ENCODE measurements at regions not wholly inside any gene's neighbourhood (a gene's known extent, or its start where the extent isn't known, plus 50 kb on each side); places are given as distances from the start of the nearest gene placed in this dataset.

- Mint-ChIP-seq H3K36me3 (ENCODE audit: low read depth) (no peaks in the 10 kb centered on the region), H3K9me3 (ENCODE audit: low read depth) (no peaks in the 10 kb centered on the region)
Observed at GRCh38 chr1:30041741-30042437, 681.5 kb downstream of the MATN1 start.

DNA sequence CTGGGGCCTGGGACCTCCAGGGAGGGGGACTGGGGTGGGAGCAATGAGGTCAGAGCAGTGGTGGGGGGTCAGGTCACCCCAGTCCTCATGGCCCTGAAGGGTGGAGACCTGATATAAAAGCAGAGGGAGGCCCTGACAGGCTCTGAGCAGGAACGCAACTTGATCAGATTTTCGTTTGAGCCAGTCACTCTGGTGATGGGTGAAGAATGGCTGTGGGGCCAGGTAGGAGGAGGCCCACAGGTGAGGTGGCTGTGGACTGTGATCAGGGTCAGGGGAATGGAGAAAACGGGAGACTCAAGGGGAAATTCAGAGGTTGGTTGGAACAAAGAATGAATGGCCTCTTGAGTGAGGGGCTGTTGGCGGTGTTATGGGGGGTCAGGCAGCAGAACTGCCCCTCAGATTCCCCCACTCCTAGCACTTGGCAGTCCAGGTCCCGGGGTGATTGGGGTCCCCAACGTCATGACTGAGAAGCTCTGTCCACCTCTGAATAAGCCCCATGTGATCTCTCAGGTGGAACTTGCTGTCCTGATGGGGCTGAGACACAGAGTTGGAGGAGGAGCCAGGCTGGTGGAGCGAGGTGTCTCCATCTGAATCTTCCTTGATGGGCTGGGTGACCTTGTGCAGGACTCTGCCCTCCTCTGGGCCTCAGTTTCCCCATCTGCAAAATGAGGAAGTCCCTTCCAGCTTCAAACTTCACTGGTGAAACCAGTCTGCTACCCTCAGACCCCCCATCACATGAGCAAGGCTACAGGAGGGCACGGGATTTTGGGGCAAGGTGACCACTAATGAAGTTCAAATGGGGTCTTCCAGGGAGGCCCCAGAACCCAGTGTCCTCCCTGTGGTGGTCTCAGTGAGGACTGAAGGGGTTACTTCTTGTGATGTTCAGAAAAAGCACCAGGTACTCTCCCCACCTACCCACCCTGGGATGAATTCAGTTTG lies 683.0 kb downstream of the MATN1 start:
- Mint-ChIP-seq H3K9me3 (ENCODE audit: low read depth) (no peaks in the 10 kb centered on the region), H3K36me3 (ENCODE audit: low read depth) (no peaks in the 10 kb centered on the region), H3K4me3 (ENCODE audit: unreplicated experiment) (no peak overlapping the region), H3K27me3 (ENCODE audit: low read depth) (no peaks in the 10 kb centered on the region), H3K27ac (ENCODE audit: unreplicated experiment) (no peak overlapping the region), H3K4me1 (ENCODE audit: low read depth) (no peaks in the 10 kb centered on the region)
- DNase-seq (ENCODE audit: low spot score): no peak
- TF ChIP-seq, protein P1, sequence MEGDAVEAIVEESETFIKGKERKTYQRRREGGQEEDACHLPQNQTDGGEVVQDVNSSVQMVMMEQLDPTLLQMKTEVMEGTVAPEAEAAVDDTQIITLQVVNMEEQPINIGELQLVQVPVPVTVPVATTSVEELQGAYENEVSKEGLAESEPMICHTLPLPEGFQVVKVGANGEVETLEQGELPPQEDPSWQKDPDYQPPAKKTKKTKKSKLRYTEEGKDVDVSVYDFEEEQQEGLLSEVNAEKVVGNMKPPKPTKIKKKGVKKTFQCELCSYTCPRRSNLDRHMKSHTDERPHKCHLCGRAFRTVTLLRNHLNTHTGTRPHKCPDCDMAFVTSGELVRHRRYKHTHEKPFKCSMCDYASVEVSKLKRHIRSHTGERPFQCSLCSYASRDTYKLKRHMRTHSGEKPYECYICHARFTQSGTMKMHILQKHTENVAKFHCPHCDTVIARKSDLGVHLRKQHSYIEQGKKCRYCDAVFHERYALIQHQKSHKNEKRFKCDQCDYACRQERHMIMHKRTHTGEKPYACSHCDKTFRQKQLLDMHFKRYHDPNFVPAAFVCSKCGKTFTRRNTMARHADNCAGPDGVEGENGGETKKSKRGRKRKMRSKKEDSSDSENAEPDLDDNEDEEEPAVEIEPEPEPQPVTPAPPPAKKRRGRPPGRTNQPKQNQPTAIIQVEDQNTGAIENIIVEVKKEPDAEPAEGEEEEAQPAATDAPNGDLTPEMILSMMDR (IDR thresholded peaks at IDR 0.05): no peak

More at GRCh38 chr1:30041741-30042437, 681.5 kb downstream of the MATN1 start:
- Mint-ChIP-seq H3K27ac (ENCODE audit: unreplicated experiment) (no peak overlapping the region), H3K27me3 (ENCODE audit: low read depth) (no peaks in the 10 kb centered on the region), H3K4me3 (ENCODE audit: unreplicated experiment) (no peak overlapping the region), H3K4me1 (ENCODE audit: low read depth) (no peaks in the 10 kb centered on the region)
- TF ChIP-seq, protein P1 (IDR thresholded peaks at IDR 0.05): no peak
- DNase-seq (ENCODE audit: low spot score): no peak

GRCh38 chr1:30039354-30040080 lies 683.9 kb downstream of the MATN1 start:
- H3K27me3 Mint-ChIP-seq (ENCODE audit: low read depth): no peaks in the 10 kb centered on the region
- H3K36me3 Mint-ChIP-seq (ENCODE audit: low read depth): no peaks in the 10 kb centered on the region
- no peak for DNase-seq (ENCODE audit: low spot score)
- TF ChIP-seq, protein P1 (IDR thresholded peaks at IDR 0.05): no peak
- peaks cover 5% of the 10 kb centered on the region for H3K4me1 Mint-ChIP-seq (ENCODE audit: low read depth)
- no peak overlapping the region for H3K27ac Mint-ChIP-seq (ENCODE audit: unreplicated experiment)
- H3K9me3 Mint-ChIP-seq (ENCODE audit: low read depth): no peaks in the 10 kb centered on the region
- H3K4me3 Mint-ChIP-seq (ENCODE audit: unreplicated experiment): no peak overlapping the region

DNA sequence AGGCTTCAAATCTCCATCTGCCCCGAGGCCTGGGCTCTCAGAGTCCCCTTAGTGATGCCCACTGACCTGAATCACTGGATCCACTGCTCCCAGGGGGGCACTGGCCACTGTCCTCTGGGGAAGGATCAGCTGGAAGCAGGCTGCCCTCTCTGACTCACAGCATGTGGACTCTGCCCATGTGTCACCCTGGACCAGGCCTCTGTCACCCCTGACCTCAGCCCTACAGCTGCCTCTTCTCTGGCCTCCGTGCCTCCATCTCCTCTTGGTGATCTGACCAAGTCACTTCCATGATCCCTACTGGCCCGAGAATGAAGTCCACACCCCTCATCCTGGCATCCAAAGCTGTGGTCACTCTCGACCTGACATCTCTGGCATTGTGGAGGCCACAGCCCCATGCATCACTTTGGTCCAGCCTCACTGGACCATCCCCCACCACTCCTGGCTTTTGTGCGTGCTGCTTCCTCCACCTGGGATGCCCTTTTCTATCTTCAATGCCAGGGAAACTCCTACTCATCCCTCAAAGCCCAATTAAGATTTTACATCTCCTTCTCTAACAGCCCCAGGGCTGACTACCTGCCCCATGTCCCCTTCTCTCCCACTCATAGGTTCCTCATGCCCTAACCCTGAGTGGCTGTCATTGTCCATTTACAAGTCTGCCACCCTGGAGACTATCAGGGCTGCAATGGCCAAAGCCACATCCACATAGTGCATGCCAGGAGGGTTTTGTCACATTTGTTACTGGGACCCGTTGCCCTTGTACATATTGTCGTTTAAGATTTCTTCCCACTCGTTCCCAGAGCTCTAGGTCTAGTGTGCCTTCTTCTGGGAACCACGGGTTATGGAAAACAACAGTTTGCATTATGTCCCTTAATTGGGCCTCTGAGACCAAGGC lies 685.0 kb downstream of the MATN1 start:
- H3K4me1 Mint-ChIP-seq (ENCODE audit: low read depth): peaks cover 7% of the 10 kb centered on the region
- no peak overlapping the region for H3K27ac Mint-ChIP-seq (ENCODE audit: unreplicated experiment)
- TF ChIP-seq, protein P1 (IDR thresholded peaks at IDR 0.05): no peak
- DNase-seq (ENCODE audit: low spot score): no peak
- no peaks in the 10 kb centered on the region for H3K9me3 Mint-ChIP-seq (ENCODE audit: low read depth)
- H3K4me3 Mint-ChIP-seq (ENCODE audit: unreplicated experiment): no peak overlapping the region
- H3K36me3 Mint-ChIP-seq (ENCODE audit: low read depth): no peaks in the 10 kb centered on the region
- no peaks in the 10 kb centered on the region for H3K27me3 Mint-ChIP-seq (ENCODE audit: low read depth)
